ENCODE measurements at regions not wholly inside any gene's neighbourhood (a gene's known extent, or its start where the extent isn't known, plus 50 kb on each side); places are given as distances from the start of the nearest gene placed in this dataset.
"Not testable (repeated sequence)": the region's sequence is repeated elsewhere in the genome, so short reads cannot be mapped to it uniquely, and the experiment has no call there.

DNA sequence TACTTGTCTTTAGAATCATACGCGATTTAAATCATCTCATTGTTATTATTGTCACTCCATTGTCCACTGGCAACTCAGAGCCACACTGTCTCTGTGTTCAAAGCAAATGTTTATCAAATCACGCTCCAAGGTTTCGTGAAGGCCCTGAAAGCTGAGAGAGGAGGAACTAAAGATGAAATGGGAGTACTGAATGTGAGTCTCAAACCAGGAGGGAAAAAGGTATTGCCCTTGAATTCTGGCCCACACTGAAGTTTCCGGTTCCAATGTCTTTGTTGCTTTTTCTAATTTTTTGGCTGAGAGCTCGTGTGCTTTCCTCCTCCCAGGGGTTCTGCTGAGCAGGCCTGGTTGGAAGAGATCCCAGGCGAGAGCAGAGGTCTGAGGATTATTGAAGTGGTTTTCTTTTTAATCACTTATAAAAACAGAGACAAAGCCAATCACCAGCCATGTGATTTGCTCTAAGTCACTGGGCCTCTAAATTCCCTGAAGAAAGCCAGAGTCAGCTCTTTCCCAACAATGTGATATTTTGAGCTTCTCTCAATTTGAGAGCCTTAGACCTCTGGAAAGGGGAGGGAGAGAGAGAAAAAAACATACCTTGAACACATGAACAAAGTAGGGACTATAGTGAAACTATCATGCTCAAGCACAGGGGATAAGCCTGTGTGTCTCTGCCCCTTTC lies 420.8 kb upstream of the GRAMD2B start:
- no peak for DNase-seq

DNA sequence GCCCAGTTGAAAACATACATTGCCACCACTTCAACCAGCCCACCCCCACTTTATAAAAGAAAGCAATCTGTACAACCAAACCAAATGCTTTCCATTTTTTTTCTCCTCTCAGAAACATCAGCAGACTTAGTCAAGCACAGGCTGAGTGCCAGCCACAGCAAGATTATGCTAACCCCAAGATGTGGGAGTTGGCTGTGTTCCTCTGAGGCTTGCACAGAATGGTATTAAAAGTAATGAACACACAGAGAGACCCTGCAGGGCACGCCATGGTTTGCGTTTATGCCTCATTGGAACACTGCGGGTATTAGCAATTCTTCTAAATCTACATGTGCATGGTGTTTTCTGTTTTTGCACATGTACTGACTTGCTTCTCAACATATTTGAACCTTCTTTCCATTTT lies 419.9 kb upstream of the GRAMD2B start:
- no peak for DNase-seq

DNA sequence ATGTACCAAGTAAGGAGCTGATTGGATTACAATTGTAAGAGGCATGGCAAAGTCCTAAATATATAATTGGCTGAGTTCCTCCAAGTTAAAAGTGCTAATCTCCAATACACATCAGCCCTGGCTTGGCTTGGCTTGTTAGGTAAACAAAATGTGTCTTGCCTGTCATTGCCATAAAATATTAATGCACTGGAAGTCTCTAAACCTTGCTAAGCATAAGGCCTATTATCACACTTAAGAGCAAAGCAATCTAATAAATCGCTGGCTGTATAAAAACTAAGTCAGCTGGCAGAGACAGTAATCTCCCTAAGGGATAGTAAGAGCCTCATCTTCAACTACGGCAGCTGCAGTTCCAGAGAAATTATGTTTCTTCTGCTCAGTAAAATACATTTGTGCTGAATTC lies 418.6 kb upstream of the GRAMD2B start:
- DNase-seq, result no peak

GRCh38 chr5:126007841-126008240 lies 415.4 kb upstream of the GRAMD2B start:
- no peak for DNase-seq

DNA sequence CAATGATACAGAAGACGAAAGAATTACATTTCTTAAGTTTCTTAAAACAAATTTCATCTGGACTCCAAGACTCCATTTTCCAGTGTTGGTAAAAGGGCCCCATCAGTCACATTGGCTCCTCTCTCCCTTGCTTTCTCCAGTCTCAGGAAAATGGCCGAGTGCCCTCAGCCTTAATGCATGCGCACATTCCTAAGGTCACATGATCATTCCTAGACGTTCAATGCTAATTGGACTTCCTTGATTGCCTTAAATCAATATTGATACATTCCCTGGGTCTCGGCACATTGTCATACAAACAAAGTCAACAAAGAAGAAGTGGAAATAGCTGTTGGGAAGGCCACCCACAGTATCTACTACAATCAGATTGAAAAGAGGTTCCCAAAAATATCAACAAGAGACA lies 413.6 kb upstream of the GRAMD2B start:
- DNase-seq, result no peak

GRCh38 chr5:126011526-126011925 lies 411.7 kb upstream of the GRAMD2B start:
- not testable (repeated sequence) for DNase-seq

- DNase-seq, result no peak
Measured at GRCh38 chr5:126014676-126015075, 408.5 kb upstream of the GRAMD2B start.

DNA sequence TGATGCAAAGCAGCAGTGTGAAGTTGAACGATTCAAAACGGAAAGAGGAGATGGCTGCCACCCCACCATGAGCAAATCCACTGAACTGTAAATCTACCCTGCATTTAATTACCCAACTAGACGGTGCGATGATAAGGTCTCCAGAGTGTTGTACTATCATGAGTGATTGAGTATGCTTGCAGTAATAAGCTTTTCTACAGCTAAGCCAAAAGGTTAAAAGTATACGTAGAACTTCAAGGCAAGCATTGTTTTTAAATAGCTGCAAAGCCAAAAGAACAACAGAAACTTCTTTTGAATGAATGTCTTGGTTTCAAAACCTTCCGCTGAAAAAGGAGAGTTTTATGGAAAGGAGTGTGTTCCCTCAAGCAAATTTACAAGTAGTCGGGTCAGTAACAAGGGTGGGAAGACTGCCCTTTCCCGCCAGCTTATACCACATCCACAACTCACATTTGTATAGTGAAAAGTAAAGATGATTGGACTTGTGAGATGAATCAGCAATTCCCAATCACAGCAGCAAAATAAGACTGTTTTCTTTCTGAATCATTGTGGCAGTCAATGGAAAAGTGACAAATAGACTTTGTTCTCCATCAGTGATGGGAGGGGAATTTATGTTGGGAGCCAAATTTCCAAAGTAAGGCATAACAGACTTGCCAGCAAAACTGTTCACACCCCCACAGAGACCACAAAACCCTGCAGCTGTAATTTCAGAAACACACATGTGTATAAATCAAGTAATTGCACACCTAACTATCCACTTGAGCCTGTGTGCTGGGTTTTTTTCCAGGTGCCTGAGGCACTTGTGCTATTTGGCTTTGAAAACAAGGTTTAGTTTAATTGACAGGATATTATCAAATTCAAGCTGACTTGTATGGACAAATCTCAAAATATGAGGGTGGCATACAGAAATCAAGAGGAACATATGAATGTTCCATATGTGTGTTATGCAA lies 407.7 kb upstream of the GRAMD2B start:
- no peak for DNase-seq

DNA sequence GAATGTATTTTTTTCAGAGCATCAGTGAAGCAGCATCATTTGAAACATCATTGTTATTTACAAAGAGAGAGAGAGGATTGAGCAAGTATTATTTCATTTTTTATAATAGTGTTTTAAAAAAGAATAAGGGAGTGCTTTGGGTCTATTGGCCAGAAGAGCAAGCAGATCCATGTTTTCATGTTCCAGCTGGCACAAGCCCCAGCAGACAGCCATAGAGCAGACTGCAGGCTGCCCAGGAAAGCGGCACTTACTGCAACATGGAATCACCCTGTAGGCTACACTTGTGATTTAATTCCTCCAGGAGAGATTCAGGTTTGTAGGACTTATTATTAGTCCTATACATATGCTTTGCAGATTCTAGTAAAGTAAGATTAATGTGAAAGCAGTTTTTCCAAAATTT lies 407.0 kb upstream of the GRAMD2B start:
- no peak for DNase-seq

- no peak for DNase-seq
Measured at GRCh38 chr5:126017096-126017495, 406.1 kb upstream of the GRAMD2B start.

- DNase-seq, result no peak
Measured at GRCh38 chr5:126020770-126021169, 402.4 kb upstream of the GRAMD2B start.

- no peak for DNase-seq
Measured at GRCh38 chr5:126023994-126024441, 399.2 kb upstream of the GRAMD2B start.

- DNase-seq, result no peak
Measured at GRCh38 chr5:126027149-126027548, 396.1 kb upstream of the GRAMD2B start.

- DNase-seq, result no peak
Measured at GRCh38 chr5:126027652-126028051, 395.6 kb upstream of the GRAMD2B start.

GRCh38 chr5:126028336-126028735 lies 394.9 kb upstream of the GRAMD2B start:
- DNase-seq, result no peak

- DNase-seq, result not testable (repeated sequence)
Measured at GRCh38 chr5:126029282-126029681, 393.9 kb upstream of the GRAMD2B start.

GRCh38 chr5:126030698-126031097 lies 392.5 kb upstream of the GRAMD2B start:
- DNase-seq, result no peak

DNA sequence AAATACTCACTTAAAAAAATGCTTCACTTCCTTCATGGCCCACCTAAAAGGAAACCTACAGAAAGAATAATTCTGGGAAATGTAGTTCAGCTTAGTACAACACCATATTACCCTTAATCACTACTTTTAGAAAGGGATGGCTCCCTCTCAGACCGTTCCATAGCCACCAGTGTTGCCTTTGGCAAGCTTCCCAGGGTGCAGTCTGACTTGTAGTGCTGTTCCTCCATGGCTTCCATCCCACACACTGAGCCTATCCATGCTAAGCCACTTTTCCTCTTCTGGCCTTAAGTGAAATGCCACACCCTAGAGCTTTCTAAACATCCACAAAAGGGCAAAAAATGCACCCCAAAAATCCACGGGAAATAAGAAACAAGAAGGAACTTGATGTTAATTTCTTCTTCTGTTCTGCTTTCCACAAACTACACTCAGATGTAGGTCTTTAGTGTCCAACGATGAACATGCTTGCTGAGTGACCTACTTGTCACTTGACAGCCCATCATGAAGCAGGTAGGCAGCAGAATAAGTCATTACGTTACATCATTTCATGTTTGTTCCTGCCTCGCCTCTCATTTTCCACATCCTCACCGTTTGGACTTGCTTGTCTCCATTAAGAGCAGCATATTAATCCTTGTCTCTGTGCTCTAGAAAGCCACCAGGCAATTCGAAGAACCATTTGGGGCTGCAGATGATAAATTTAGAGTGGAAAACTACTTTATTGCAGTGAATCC lies 391.1 kb upstream of the GRAMD2B start:
- peak; percentile 68 to 91 for DNase-seq

DNA sequence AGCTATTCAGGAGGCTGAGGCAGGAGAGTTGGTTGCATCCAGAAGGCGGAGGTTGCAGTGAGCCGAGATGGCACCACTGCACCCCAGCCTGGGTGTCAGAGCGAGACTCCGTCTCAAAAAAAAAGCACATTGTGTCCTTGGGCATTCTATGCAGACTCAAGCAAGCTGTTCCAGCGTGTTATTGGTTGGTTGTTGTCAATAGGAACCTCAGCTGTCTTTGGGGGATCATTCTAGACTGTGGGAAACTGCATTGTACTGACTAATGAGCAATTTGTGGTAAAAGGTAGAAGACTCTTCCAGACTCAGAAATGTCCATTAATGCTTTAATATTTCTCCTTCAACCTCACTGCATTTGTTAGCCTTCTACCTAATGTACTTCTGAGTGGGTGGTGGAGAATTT lies 379.5 kb upstream of the GRAMD2B start:
- no peak for DNase-seq

DNA sequence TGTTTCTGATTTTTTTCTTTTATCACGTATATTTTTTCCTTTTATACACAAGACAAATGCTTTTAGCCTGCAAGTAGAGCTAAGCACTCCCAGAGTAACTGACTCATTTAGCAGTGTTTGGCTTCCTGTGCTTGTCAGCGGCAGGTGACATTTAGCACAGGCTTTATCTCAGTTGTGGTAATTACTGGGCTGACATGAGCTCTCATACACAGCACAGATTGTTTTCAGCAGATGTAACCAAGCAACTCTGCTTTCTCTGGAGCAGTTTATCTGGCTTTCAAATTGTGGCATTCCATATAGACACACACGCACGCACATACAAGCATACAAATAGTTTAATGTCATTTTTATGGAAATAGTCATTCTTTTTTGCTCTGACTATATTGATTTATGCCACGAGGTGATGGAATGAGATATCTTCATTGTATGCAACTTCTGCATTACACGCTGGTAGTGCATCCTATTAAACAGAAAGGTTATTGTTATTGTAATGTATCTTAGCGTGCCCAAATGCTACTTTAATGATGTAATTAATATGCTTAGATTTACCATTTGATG lies 379.0 kb upstream of the GRAMD2B start:
- DNase-seq, result peak; percentile 83 to 89

- DNase-seq, result no peak
Measured at GRCh38 chr5:126044931-126045565, 378.2 kb upstream of the GRAMD2B start.

DNA sequence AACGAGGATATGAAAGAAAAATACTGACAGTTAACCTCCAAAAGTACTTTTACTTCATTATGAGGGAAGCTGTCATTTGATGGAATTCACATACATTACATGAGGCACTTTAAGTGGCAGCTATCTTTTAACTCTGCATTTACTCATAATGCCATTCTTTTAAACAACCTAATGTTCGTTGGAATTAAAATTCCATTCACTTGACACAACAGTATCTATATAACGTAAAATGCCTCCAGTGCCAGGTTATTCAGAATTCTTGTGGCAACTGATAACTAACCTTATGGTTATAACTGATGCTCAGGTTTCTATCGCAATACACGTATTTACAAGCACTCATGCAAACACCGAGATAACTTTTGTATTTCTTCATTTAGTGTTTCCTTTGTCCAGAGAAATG lies 376.9 kb upstream of the GRAMD2B start:
- DNase-seq, result no peak
